Activated CD8-positive, alpha-beta memory T cell treated with anti-CD3 and anti-CD28 coated beads for 36 hours (primary cell): ENCODE measurements at regions not wholly inside any gene's neighbourhood (a gene's known extent, or its start where the extent isn't known, plus 50 kb on each side); places are given as distances from the start of the nearest gene placed in this dataset.

Experiments
- CTCF ChIA-PET: fragments of 350-600 bp; sonication (Branson Sonifier 250); formaldehyde crosslinking; loops from one replicate; lab custom pipeline; 2021; ENCODE audit warnings: antibody characterized with exemption; lab: Charles Lee
- POLR2A ChIA-PET: fragments of 350-600 bp; sonication (Branson Sonifier 250); formaldehyde crosslinking; loops from one replicate; lab custom pipeline; 2021; ENCODE audit warnings: antibody characterized with exemption; lab: Charles Lee

DNA sequence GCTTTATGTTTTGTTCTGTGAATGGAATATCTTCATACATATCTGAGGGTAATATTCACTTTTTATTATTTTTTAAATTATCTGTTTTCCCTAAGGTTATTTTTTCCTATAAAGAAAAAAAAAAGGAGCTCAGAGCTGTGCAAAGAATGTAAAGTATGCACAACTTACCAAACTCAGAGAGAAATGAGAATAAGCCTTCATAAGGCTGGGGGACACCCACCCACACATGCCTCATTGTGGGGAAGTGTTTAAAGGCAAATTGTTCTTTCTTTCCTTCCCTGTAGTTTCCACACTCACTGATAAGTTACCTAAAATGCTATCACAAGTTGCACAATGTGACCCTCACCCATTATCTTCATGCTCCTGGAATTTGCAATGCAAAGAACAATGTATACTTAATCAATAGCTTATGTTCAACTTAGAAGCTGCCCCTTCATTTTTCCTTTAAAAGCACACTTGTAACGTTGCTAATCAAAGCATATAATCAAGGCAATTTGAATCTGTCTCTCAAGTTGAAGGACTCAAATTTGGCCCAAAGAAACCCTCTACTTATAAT is 108.1 kb downstream of the GNAT3 start:
- ChIA-PET CTCF (no interaction called here), POLR2A (no interaction called here)

DNA sequence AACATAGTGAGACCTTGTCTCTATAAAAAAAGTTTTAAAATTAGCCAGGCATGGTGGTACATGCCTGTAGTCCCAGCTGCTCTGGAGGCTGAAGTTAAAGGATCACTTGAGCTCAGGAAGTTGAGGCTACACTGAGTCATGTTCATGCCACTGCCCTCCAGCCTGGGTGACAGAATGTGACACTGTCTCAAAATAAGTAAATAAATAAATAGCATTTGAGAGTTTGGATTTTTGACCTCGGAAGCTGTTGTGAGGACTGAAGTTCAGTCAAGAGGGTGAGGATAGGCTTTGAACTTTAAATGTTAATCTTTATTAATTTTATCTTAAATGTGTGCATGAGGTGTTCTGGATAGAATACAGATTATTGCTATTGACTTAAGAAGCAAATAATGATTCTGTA is 110.2 kb downstream of the GNAT3 start:
- ChIA-PET POLR2A (no interaction called here), CTCF (no interaction called here)

DNA sequence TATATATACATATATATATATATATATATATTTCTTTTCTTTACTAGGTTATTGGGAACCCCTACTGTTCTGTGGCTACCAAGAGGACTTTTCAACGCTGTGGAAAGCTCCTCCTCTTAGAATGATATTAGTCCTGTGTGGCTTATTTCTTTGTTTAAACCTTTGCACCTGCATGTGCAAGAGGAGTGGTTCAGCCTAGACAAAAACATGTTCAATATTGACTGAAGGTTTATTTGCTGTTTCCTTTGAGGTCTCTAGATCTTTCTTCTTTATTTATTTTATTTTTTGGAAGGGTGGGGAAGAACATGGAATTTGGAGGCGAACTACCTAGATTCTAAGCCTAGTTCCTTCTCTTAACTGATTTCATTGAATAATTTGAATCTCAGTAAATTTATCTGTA is 118.1 kb downstream of the GNAT3 start:
- ChIA-PET POLR2A (no interaction called here), CTCF (no interaction called here)

DNA sequence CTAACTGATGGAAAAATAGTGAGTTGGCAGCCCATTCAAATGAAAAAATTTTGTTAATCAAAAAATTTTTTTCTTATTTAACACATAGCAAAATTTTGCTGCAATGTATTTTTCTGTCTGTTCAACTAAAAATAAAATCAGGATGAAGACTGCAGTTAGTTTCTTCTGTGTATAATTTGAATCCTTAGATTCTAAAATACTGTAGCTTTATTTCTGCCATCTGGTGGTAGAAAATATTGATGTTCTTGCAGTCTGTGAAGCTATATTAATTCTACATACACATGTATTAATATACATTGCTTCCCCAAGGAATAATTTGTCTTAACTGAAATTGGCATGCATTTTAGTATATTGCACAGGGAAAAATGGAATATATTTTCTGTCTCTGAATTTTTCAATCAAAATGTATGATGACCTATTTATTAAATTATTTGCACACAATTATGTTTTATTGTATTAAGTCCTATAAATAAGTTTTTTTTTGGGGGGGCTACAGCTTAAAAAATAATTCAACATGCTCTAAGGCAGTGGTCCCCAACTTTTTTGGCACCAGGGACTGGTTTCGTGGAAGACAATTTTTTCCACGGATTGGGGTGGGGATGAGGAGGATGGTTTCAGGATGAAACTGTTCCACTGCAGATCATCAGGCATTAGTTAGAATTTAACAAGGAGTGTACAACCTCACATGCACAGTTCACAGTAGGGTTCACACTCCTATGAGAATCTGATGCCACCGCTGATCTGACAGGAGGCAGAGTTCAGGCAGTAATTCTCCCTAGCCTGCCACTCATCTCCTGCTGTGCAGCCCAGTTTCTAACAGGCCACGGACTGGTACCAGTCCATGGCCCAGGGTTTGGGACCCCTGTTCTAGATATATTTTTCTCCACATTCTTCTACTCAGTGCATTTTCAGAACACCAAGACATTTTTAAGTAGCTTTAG is 119.4 kb downstream of the GNAT3 start:
- ChIA-PET POLR2A (no interaction called here), CTCF (no interaction called here)

DNA sequence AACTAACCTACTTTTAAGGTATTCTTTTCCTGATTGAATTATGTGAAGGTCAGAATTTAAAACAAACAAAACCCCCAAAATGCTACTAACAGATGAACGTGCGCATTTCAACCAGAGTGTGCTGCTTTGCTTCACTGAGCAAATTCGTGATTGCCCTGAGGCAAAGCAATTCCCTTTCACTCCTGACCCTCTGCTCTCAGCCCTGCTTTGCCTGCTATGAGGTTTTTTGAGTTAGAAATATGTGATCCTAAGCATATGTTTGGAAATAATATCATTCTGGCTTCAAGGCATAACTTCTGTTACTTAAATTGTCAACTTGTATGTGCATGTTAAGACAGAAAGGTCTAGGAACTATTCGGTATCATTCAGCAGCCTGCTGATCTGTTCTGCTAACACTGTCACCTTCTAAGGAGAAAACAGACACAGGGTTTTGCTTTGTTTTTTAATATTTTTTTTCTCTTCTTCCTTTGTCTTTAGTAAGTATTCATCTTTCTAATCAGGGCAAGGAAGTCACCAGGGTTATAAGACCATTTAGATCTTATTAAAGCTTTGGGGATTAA is 124.2 kb downstream of the GNAT3 start:
- CTCF ChIA-PET = no interaction called here
- POLR2A ChIA-PET = no interaction called here

DNA sequence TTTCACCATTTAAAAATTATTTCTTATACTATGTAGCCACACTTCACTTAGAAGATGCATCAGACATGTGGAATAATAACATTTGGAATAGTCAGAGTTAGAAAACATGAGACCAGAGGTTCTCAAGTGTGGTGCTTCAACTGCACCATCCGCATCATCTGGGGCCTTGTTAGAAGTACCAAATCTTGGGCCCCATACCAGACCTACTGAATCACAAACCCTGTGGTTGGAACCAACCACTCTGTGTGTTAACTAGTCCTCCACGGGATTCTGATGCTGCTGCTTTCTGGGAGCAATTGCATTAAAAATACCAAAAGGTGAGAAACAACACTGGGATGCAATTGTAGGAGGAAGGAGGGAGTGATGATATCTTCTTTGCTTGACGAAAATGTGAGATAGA is 125.2 kb downstream of the GNAT3 start:
- ChIA-PET POLR2A (no interaction called here), CTCF (no interaction called here)

DNA sequence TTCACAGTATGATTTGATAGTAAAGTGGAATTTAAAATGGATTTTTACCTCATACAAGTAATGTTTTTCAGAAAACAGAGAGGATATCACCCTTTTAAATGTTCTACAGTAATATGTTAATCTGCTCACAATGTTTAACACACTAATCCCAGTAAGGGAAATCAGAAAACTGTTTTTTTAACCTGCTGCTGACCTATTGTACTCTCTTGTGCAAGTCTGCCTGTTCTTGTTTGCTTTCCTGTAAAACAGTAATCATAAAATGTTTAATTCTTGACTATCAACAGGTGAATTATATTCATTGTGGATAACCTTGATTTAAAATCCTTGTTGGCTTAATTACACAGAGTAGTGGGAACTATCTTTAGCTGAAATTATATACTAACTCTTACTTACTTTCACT is 126.4 kb downstream of the GNAT3 start:
- CTCF ChIA-PET = no interaction called here
- POLR2A ChIA-PET = no interaction called here

DNA sequence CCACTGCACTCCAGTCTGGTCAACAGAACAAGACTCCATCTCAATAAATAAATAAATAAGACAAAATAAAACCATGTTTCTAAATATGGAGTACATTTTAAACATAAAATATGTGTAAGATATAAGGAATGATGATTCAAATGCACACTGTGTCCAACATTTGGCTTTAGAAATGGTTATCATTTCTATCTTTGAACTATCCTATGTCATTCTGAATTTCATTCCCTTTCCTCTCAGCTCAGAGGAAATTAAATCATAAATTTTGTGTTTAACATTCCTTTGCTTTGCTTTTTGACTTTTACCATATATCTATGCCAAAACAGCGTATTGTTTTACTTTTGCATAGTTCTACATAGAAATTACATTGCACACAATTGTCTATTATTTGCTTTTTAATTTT is 130.9 kb downstream of the GNAT3 start:
- POLR2A ChIA-PET = no interaction called here
- CTCF ChIA-PET = no interaction called here

DNA sequence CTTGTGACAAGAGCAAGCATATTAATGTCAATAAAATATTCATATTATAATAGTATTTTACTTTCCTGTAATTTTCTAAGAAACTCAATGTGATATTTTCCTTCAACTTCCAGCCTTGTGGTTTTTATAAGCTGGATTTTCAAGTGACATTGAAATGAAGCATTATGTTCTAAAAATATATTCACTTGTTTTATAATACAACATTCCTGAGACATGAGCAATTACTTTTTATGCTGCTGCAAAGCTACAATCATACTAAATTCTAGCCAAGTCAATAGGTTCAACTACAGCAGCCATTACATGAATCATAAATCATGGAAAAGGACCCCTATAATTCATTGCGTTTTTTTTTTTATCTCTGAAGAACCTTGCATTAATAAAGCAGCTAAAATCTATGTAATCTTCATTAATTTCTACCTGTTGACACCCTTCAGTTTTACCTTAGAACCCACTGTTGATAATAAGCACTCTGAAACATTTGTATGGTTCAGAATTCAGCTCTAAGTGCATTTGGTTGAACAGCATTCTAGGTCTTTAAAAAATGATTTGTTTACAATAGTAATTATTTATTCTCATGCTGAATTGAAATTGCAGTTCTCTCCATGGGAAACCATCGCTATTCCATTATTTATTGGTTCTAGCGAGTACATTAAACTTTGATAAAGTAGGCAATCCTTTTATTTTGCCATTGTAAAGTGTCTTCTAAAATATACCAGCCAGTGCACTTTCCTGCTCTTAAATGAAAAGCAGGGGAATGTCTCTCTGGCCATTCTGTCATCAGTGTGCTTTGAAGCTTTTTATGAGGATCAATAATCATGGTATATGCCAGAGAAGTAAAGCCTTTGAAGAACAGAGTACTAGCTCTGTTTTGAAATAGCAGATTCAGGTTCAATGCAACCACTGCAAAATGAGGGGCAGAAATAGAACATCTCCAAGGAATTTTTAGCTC is 132.6 kb downstream of the GNAT3 start:
- ChIA-PET POLR2A (no interaction called here), CTCF (no interaction called here)

DNA sequence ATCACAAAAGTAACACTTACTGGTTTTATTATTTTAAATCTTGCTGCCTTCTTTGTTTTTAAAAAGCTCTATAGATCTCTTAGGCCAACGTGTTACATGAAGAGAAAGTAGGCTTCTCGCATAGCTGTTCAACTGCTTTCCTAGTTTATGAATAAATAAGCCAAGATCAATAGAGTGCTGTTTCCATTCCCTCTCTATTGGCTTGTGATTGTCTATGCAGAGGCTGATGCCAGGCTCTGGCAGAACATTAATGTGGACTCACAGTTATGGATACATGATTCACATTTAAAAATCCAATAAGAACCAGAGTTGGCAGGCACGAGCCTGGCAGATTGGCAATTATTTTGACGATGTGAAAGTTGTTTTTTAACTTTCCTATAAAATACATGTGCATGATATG is 137.5 kb downstream of the GNAT3 start:
- ChIA-PET CTCF (no interaction called here), POLR2A (no interaction called here)

DNA sequence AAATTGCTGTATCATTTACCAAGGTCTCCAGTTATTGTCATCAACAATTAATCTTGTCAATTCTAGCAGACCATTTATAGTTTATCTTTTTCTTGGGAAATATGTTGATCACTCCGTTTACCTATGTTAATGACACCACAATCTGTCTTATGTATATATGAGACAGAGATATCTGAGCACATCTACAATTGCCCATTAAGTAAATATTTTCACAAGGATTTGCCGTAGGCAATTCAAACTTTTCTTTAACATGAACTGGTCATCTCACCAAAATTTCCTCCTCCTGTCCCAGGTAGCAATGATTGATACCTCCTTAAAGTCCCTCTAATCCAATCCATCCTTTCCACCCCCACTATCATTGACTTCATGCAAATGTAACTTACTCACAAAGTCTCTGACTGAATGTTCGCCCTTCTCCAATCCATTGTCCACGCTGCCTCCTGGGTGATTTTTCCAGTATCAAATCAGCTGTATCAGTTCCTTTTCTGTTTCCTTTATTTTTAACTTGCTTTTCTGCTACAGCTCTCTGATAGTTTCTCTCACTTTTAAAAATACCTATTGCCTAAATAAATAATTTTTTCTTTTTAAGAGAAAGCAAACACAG is 138.3 kb downstream of the GNAT3 start:
- CTCF ChIA-PET = no interaction called here
- POLR2A ChIA-PET = no interaction called here

DNA sequence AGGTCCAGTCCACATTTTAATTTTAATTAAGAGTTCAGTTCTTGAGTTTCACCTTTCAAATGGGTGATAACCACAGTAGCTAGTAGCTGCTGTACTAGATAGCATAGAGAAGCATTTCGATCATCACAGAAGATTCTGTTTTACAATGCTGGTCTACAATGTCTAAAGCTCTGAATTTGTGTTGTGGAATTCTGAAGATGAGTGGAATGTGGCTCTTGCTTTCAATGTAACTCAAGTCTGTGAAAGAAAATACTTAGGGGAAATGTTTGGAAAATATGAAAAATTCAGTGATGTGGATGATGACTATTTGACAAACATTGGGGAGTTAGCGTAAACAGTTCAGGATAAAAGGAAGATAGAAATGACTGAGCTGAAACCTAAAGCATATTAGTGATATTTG is 139.4 kb downstream of the GNAT3 start:
- CTCF ChIA-PET = no interaction called here
- POLR2A ChIA-PET = no interaction called here

DNA sequence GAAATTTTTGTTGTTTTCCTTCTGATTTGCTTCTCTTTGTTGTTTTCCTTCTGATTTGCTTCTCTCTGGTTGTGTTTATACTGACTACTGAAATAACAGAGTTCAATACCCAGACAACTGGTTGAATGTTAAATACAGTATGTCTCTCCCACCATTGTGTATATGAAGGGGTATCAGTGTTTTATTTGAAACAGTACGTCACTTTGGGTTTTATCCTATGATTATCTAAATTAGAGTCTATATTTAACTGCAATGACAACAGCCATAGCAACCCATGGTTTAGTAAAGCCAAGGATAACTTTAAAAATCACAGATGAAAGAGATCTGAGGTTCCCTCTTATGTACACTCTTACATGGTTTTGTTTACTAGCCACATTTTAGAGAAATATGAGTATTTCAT is 141.3 kb downstream of the GNAT3 start:
- ChIA-PET CTCF (no interaction called here), POLR2A (no interaction called here)

DNA sequence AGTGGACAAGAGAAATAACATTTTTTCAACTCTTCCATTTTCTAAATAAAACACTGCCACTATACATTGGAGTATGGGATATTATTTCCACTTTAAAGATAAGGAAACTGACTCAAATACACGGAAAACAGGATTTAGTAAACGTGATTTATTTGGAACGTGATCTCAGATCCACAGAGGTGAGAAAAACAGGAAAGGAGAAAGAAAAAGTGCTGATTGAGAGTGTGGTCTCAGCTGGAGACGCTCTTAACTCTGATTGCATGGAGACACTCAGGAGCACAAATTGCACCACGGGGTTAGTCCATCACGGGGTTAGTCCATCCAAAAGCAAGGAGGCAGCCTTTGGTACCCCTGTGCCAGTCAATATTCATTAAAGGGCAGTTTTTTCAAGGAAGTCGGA is 142.5 kb downstream of the GNAT3 start:
- CTCF ChIA-PET = interaction anchor here (0.7 kb wide), 1 partner anchor 8 kb away, joined by 3 read pairs; no protein-coding TSS in a partner anchor
- POLR2A ChIA-PET = no interaction called here

DNA sequence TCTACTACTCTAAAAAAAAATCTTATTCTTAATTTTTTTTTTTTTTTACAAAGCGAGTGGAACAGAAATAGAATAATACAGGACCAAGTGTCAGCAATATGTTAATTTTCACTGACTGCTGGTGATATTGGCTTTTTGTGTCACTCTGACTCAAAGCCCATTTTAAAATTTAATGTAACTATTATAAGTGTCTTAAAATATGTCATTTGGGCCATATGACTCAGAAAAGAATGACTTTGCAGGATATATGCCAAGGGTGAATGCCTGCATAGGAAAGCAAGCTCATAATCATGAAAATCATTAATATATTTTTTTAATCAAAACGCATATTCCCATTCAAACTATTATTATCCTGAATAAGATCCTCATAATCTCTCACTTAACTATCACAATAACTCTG is 149.2 kb downstream of the GNAT3 start:
- ChIA-PET POLR2A (no interaction called here), CTCF (no interaction called here)

DNA sequence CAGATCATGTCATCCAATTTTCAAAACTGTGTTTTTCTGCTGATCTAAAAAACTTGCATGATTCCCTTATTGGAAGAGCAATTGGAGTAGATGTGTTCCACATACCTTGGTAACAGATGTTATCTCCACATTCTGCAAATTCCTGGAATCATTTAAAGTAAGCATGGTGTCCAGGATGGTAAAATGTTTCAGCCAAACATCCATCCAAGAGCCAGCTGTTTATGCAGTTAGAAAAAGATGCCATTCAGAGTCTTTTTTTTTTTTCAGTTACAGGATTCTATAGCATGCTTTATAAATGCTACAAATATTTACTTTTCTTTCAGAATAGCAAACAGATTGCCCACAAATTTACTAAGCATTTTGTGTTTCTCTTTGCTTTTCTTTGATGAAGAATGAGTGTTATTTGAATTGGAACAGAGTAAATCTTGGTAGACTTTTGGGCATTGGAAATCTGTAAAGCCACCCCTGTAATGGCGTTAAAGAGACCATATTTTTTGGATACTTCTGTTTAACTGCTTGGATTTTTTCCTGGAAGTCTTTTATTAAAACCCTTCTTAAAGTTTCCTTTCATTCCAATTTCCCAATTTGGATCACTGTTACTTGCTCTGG is 149.8 kb downstream of the GNAT3 start:
- ChIA-PET CTCF (no interaction called here), POLR2A (no interaction called here)

DNA sequence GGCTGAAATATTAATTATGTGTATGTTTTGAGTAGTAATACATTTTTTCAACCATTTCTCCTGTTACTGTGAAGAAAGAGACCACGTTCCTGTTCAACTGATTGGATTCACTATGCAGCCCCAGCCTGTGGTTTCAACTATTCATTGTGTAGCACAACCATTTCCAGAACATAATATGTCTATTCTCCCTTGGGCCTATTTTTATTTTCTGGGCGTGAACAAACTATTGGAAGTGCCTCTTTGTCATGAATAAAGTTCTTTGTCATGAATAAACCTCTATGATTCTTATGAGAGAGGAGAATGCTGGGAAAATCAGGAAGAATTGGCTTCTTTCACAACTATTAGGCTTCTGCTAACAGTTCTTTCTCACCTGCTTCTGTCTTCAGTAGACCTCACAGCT is 152.4 kb downstream of the GNAT3 start:
- POLR2A ChIA-PET = no interaction called here
- CTCF ChIA-PET = no interaction called here

DNA sequence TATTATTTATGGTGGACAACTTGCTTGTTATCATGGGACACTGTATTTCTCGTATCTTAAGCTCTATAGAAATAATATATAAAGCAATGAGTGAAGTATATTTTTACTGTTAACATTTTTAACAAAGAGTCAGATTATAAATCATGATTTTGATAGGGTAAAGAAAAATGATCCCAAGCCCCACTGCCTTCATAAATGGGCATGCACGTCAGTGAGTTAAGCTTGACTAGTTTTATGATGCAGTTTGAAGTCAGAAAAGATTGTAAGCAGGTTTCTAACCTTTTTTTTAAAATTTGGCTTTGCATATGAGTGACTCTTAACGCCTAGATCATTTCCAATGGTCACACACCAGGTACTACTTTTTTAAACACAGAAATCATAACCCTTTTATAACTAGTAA is 152.8 kb downstream of the GNAT3 start:
- POLR2A ChIA-PET = no interaction called here

DNA sequence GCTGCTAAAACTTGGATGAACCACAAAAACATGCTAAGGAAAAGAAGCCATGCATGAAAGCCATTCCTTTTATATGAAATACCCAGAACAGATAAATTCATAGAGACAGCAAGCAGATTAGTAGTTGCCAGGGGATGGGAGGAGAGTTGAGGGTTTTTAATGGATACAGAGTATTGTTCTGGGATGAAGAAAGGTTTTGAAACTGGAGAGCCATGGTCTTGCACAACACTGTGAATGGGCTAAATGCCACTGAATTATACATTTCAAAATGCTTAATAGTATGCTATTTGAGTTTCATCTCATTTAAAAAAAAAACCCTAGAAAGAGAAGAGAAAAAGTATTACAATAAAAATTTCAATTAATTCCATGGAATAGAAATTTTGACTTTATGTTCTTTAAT is 154.3 kb downstream of the GNAT3 start:
- CTCF ChIA-PET = no interaction called here
- POLR2A ChIA-PET = no interaction called here

More for the DNA sequence above, 152.8 kb downstream of the GNAT3 start:
- CTCF ChIA-PET = no interaction called here
